ENCODE measurements at regions not wholly inside any gene's neighbourhood (a gene's known extent, or its start where the extent isn't known, plus 50 kb on each side); places are given as distances from the start of the nearest gene placed in this dataset.

GRCh38 chr1:147463022-147463421 is 78.3 kb upstream of the BCL9 start:
- DNase-seq (ENCODE audit: low spot score): no peak

GRCh38 chr1:147466543-147466942 is 74.8 kb upstream of the BCL9 start:
- DNase-seq (ENCODE audit: low spot score): no peak

- no peak for DNase-seq (ENCODE audit: low spot score)
Observed at GRCh38 chr1:147470079-147470478, 71.2 kb upstream of the BCL9 start.

GRCh38 chr1:147472489-147472888 is 68.8 kb upstream of the BCL9 start:
- no peak for DNase-seq (ENCODE audit: low spot score)

- DNase-seq (ENCODE audit: low spot score): no peak
Observed at GRCh38 chr1:147472966-147473732, 68.2 kb upstream of the BCL9 start.

GRCh38 chr1:147473733-147474049 is 67.6 kb upstream of the BCL9 start:
- no peak for DNase-seq (ENCODE audit: low spot score)

- no peak for DNase-seq (ENCODE audit: low spot score)
Observed at GRCh38 chr1:147475488-147475887, 65.8 kb upstream of the BCL9 start.

GRCh38 chr1:147478521-147478920 is 62.8 kb upstream of the BCL9 start:
- no peak for DNase-seq (ENCODE audit: low spot score)

GRCh38 chr1:147479864-147480564 is 61.3 kb upstream of the BCL9 start:
- no peak for DNase-seq (ENCODE audit: low spot score)

- DNase-seq (ENCODE audit: low spot score): no peak
Observed at GRCh38 chr1:147480565-147480935, 60.8 kb upstream of the BCL9 start.

- no peak for DNase-seq (ENCODE audit: low spot score)
Observed at GRCh38 chr1:147486876-147487656, 54.2 kb upstream of the BCL9 start.

GRCh38 chr1:147491098-147491497 is 50.2 kb upstream of the BCL9 start:
- DNase-seq (ENCODE audit: low spot score): no peak

Data from kidney capillary endothelial cell (primary cell).